OCI-LY7 (cell line): ENCODE measurements at regions not wholly inside any gene's neighbourhood (a gene's known extent, or its start where the extent isn't known, plus 50 kb on each side); places are given as distances from the start of the nearest gene placed in this dataset.

Source experiments
- CTCF ChIP-seq: fragments of 200-600 bp; sonication (generic); conservative IDR thresholded peaks from 2 replicates; pipeline ENCODE4 v1.5.1; 2014; ENCODE audit warnings: mild to moderate bottlenecking, antibody characterized with exemption, low read length, moderate library complexity, mixed read lengths
- EZH2phosphoT487 ChIP-seq: fragments of 200-600 bp; sonication (generic); IDR thresholded peaks from 2 replicates; pipeline ENCODE4 v1.6.1; 2018; ENCODE audit warnings: low read depth, borderline replicate concordance, mild to moderate bottlenecking, mixed run types, antibody characterized with exemption, low read length, moderate library complexity, mixed read lengths

GRCh38 chr6:140604786-140605185 lies 1230.3 kb upstream of the CITED2 start:
- TF ChIP-seq CTCF (no peak), EZH2phosphoT487 (no peak)
